Nephron progenitor cell (in vitro differentiated cells): ENCODE measurements at regions not wholly inside any gene's neighbourhood (a gene's known extent, or its start where the extent isn't known, plus 50 kb on each side); places are given as distances from the start of the nearest gene placed in this dataset.

Source experiments
- DNase-seq: peaks from one replicate; pipeline ENCODE4 v3.0.0; 2021
- H3K27ac Mint-ChIP-seq: 2 replicates; pipeline ENCODE4 v1.8.0; 2021; ENCODE audit warnings: mild to moderate bottlenecking, moderate library complexity, mixed read lengths
- H3K27me3 Mint-ChIP-seq: 2 replicates; pipeline ENCODE4 v1.8.0; 2021; ENCODE audit warnings: mild to moderate bottlenecking, low read depth, mixed read lengths; ENCODE audit not compliant: poor library complexity
- H3K36me3 Mint-ChIP-seq: 2 replicates; pipeline ENCODE4 v1.8.0; 2021; ENCODE audit warnings: low read depth, mixed read lengths
- H3K4me1 Mint-ChIP-seq: 2 replicates; pipeline ENCODE4 v1.8.0; 2021; ENCODE audit warnings: mixed read lengths
- H3K4me3 Mint-ChIP-seq: 2 replicates; pipeline ENCODE4 v1.8.0; 2021; ENCODE audit warnings: mild to moderate bottlenecking, moderate library complexity, mixed read lengths
- H3K9me3 Mint-ChIP-seq: 2 replicates; pipeline ENCODE4 v1.8.0; 2021; ENCODE audit warnings: mild to moderate bottlenecking, moderate library complexity, mixed read lengths
- CTCF ChIP-seq: fragments of 200-600 bp; sonication (generic); IDR thresholded peaks from 2 replicates; pipeline ENCODE4 v1.5.0; 2021; ENCODE audit warnings: antibody characterized with exemption

GRCh38 chr11:134471087-134471715 lies 59.2 kb upstream of the B3GAT1 start:
- no peak for TF ChIP-seq CTCF
- Mint-ChIP-seq H3K36me3 (no peaks in the 10 kb centered on the region), H3K9me3 (no peaks in the 10 kb centered on the region), H3K4me3 (no peak overlapping the region), H3K27me3 (peaks cover 28% of the 10 kb centered on the region), H3K27ac (no peak overlapping the region), H3K4me1 (no peaks in the 10 kb centered on the region)
- DNase-seq = no peak

GRCh38 chr11:134470238-134470637 lies 58.2 kb upstream of the B3GAT1 start:
- no peak for DNase-seq
- no peaks in the 10 kb centered on the region for H3K36me3 Mint-ChIP-seq
- H3K27me3 Mint-ChIP-seq = peaks cover 35% of the 10 kb centered on the region
- no peak overlapping the region for H3K27ac Mint-ChIP-seq
- no peak for TF ChIP-seq CTCF
- peaks cover 6% of the 10 kb centered on the region for H3K4me1 Mint-ChIP-seq
- H3K9me3 Mint-ChIP-seq = no peaks in the 10 kb centered on the region
- H3K4me3 Mint-ChIP-seq = no peak overlapping the region

- no peaks in the 10 kb centered on the region for H3K36me3 Mint-ChIP-seq
- H3K27ac Mint-ChIP-seq = no peak overlapping the region
- H3K9me3 Mint-ChIP-seq = no peaks in the 10 kb centered on the region
- DNase-seq = no peak
- no peak for TF ChIP-seq CTCF
- H3K27me3 Mint-ChIP-seq = peaks cover 41% of the 10 kb centered on the region
- no peak overlapping the region for H3K4me3 Mint-ChIP-seq
- peaks cover 12% of the 10 kb centered on the region for H3K4me1 Mint-ChIP-seq
Observed at GRCh38 chr11:134469627-134470026, 57.6 kb upstream of the B3GAT1 start.

GRCh38 chr11:134468796-134469195 lies 56.8 kb upstream of the B3GAT1 start:
- H3K27ac Mint-ChIP-seq = no peak overlapping the region
- no peaks in the 10 kb centered on the region for H3K36me3 Mint-ChIP-seq
- H3K9me3 Mint-ChIP-seq = no peaks in the 10 kb centered on the region
- peaks cover 46% of the 10 kb centered on the region for H3K27me3 Mint-ChIP-seq
- peaks cover 21% of the 10 kb centered on the region for H3K4me1 Mint-ChIP-seq
- no peak for DNase-seq
- no peak overlapping the region for H3K4me3 Mint-ChIP-seq
- no peak for TF ChIP-seq CTCF

- H3K4me1 Mint-ChIP-seq = peaks cover 21% of the 10 kb centered on the region
- H3K36me3 Mint-ChIP-seq = no peaks in the 10 kb centered on the region
- DNase-seq = no peak
- TF ChIP-seq CTCF = no peak
- no peaks in the 10 kb centered on the region for H3K9me3 Mint-ChIP-seq
- H3K27ac Mint-ChIP-seq = no peak overlapping the region
- peaks cover 44% of the 10 kb centered on the region for H3K27me3 Mint-ChIP-seq
- H3K4me3 Mint-ChIP-seq = no peak overlapping the region
Observed at GRCh38 chr11:134468081-134468668, 56.1 kb upstream of the B3GAT1 start.
